HCT116 (cell line): ENCODE measurements at regions not wholly inside any gene's neighbourhood (a gene's known extent, or its start where the extent isn't known, plus 50 kb on each side); places are given as distances from the start of the nearest gene placed in this dataset.

Experiments
- ATAC-seq: fragments of 200-7000 bp; cut with Tn5 transposase; 2 replicates; pipeline ENCODE4 v1.9.1; 2020; ENCODE audit warnings: mild to moderate bottlenecking, moderate library complexity
- BruUV-seq: library from RNA; stranded (reverse); fragments of 400-500 nt; replicated peaks from 2 replicates; lab custom pipeline; 2021; lab: Mats Ljungman, UMichigan
- CTCF ChIA-PET: fragments of 300-600 bp; sonication (Branson Sonifier 250); formaldehyde crosslinking; loops from one replicate; lab custom pipeline; 2021; ENCODE audit warnings: antibody characterized with exemption; lab: Charles Lee
- POLR2A ChIA-PET: fragments of 300-600, 350-600 bp; sonication (Branson Sonifier 250); formaldehyde crosslinking; loops from one replicate; lab custom pipeline; 2021; ENCODE audit warnings: antibody characterized with exemption; lab: Charles Lee
- RAD21 ChIA-PET, 2 experiments: fragments of 300-600 bp; sonication (Branson Sonifier 250); formaldehyde crosslinking; loops; one replicate each; lab custom pipeline; 2023; ENCODE audit warnings: low total read pairs in 2 of 2; ENCODE audit not compliant: uncharacterized antibody in 2 of 2, unreplicated experiment in 2 of 2, low non-redundant PET in 1 of 2; lab: Charles Lee
- DNase-seq: peaks from one replicate; pipeline ENCODE4 v3.0.0-alpha.2; 2010; ENCODE audit warnings: low read depth, low spot score
- H2AFZ ChIP-seq: fragments of 200-600 bp; shearing (Covaris generic), sonication (generic); 2 replicates; pipeline ENCODE4 v1.6.1; 2017; ENCODE audit warnings: low read depth, mixed run types, mixed read lengths, antibody characterized with exemption, low read length; ENCODE audit not compliant: poor library complexity, severe bottlenecking
- H3K27ac ChIP-seq: 2 replicates; pipeline ENCODE4 v1.5.1; 2012; ENCODE audit warnings: low read depth, low read length
- H3K27me3 ChIP-seq: fragments of 200-600 bp; sonication (generic); 2 replicates; pipeline ENCODE4 v1.6.1; 2016; ENCODE audit warnings: mixed run types, low read length, mixed read lengths; ENCODE audit not compliant: insufficient read depth
- H3K36me3 ChIP-seq, 2 experiments: fragments of 200-500 bp in 1 of 2; fragments of 200-600 bp in 1 of 2; sonication (Bioruptor generic) in 1 of 2; sonication (generic) in 1 of 2; 2 replicates each; pipeline versions ENCODE4 v1.5.1 to v1.6.1; 2014 to 2016; ENCODE audit warnings: low read length in 2 of 2, inconsistent platforms in 1 of 2, mixed read lengths in 1 of 2, mixed run types in 1 of 2; ENCODE audit not compliant: insufficient read depth in 2 of 2, control insufficient read depth in 1 of 2
- H3K4me1 ChIP-seq, 2 experiments: fragments of 200-600 bp in 1 of 2; sonication (generic) in 1 of 2; 2 replicates each; pipeline versions ENCODE4 v1.5.1 to v1.6.1; 2012 to 2017; ENCODE audit warnings: low read length in 2 of 2, inconsistent platforms in 1 of 2, mild to moderate bottlenecking in 1 of 2, mixed read lengths in 1 of 2, mixed run types in 1 of 2, moderate library complexity in 1 of 2; ENCODE audit not compliant: insufficient read depth in 2 of 2, control insufficient read depth in 1 of 2
- H3K4me2 ChIP-seq: fragments of 200-600 bp; sonication (generic); 2 replicates; pipeline ENCODE4 v1.6.1; 2017; ENCODE audit warnings: mixed run types, low read length, mixed read lengths
- H3K4me3 ChIP-seq, 2 experiments: fragments of 200-600 bp in 1 of 2; sonication (generic) in 1 of 2; replicated peaks in 1 of 2; 2 replicates each; pipeline ENCODE4 v1.5.1; 2011 to 2016; ENCODE audit warnings: low read length in 2 of 2, control low read depth in 1 of 2, low read depth in 1 of 2, mild to moderate bottlenecking in 1 of 2, mixed read lengths in 1 of 2, mixed run types in 1 of 2
- H3K79me2 ChIP-seq: fragments of 200-600 bp; sonication (generic); 2 replicates; pipeline ENCODE4 v1.6.1; 2017; ENCODE audit warnings: mild to moderate bottlenecking, mixed run types, low read length, moderate library complexity, mixed read lengths; ENCODE audit not compliant: insufficient read depth
- H3K9ac ChIP-seq: fragments of 200-600 bp; sonication (generic); 2 replicates; pipeline ENCODE4 v1.6.1; 2016; ENCODE audit warnings: low read length, mixed read lengths
- H3K9me2 ChIP-seq: fragments of 200-600 bp; sonication (generic), shearing (Covaris generic); 2 replicates; pipeline ENCODE4 v1.6.1; 2017; ENCODE audit warnings: mixed run types, mild to moderate bottlenecking, moderate library complexity; ENCODE audit not compliant: insufficient read depth
- H3K9me3 ChIP-seq, 2 experiments: fragments of 200-500 bp in 1 of 2; fragments of 200-600 bp in 1 of 2; sonication (Bioruptor generic) in 1 of 2; sonication (generic) in 1 of 2; 2 replicates each; pipeline ENCODE4 v1.6.1; 2014 to 2017; ENCODE audit warnings: low read length in 2 of 2, mixed read lengths in 2 of 2, inconsistent platforms in 1 of 2, low read depth in 1 of 2, mild to moderate bottlenecking in 1 of 2, mixed run types in 1 of 2, moderate library complexity in 1 of 2; ENCODE audit not compliant: control insufficient read depth in 1 of 2, insufficient read depth in 1 of 2
- H4K20me1 ChIP-seq: fragments of 200-600 bp; sonication (generic), shearing (Covaris generic); 2 replicates; pipeline ENCODE4 v1.6.1; 2017; ENCODE audit warnings: mixed run types, mild to moderate bottlenecking, moderate library complexity; ENCODE audit not compliant: insufficient read depth
- ATF3 ChIP-seq: IDR thresholded peaks from 2 replicates; pipeline ENCODE4 v1.6.1; 2012
- CBX3 ChIP-seq: IDR thresholded peaks from 2 replicates; pipeline ENCODE4 v1.6.1; 2012; ENCODE audit warnings: low read depth
- CEBPB ChIP-seq: IDR thresholded peaks from 2 replicates; pipeline ENCODE4 v1.6.1; 2012; ENCODE audit warnings: low read depth
- CTCF ChIP-seq, 3 experiments: fragments of 200-600 bp in 1 of 3; sonication (generic) in 1 of 3; IDR thresholded peaks in 2 of 3; conservative IDR thresholded peaks in 1 of 3; 2 replicates each; pipeline ENCODE4 v1.5.1; 2012 to 2017; ENCODE audit warnings: low read depth in 2 of 3, low read length in 2 of 3, antibody characterized with exemption in 1 of 3, borderline replicate concordance in 1 of 3, control low read depth in 1 of 3, mild to moderate bottlenecking in 1 of 3, mixed read lengths in 1 of 3, mixed run types in 1 of 3, moderate library complexity in 1 of 3; ENCODE audit not compliant: insufficient read depth in 1 of 3
- EGR1 ChIP-seq: IDR thresholded peaks from 2 replicates; pipeline ENCODE4 v1.6.1; 2012; ENCODE audit warnings: low read depth
- ELF1 ChIP-seq: IDR thresholded peaks from 2 replicates; pipeline ENCODE4 v1.6.1; 2012; ENCODE audit warnings: low read depth, borderline replicate concordance
- EZH2phosphoT487 ChIP-seq: fragments of 200-600 bp; IDR thresholded peaks from 2 replicates; pipeline ENCODE4 v1.6.1; 2018; ENCODE audit warnings: antibody characterized with exemption, borderline replicate concordance
- FOSL1 ChIP-seq: IDR thresholded peaks from 2 replicates; pipeline ENCODE4 v1.6.1; 2012; ENCODE audit warnings: low read depth
- JUND ChIP-seq: IDR thresholded peaks from 2 replicates; pipeline ENCODE4 v1.6.1; 2012
- MAX ChIP-seq: IDR thresholded peaks from 2 replicates; pipeline ENCODE4 v1.6.1; 2012
- POLR2A ChIP-seq: IDR thresholded peaks from 2 replicates; pipeline ENCODE4 v1.7.0; 2011; ENCODE audit warnings: borderline replicate concordance; ENCODE audit not compliant: insufficient read depth, insufficient read length; ENCODE audit errors: extremely low read depth
- POLR2AphosphoS5 ChIP-seq: IDR thresholded peaks from 2 replicates; pipeline ENCODE4 v1.6.1; 2011; ENCODE audit warnings: mild to moderate bottlenecking, low read depth, low read length, moderate library complexity
- REST ChIP-seq: IDR thresholded peaks from 2 replicates; pipeline ENCODE4 v1.6.1; 2012; ENCODE audit warnings: low read depth
- SIN3A ChIP-seq: IDR thresholded peaks from 2 replicates; pipeline ENCODE4 v1.6.1; 2012; ENCODE audit warnings: low read depth
- SP1 ChIP-seq: IDR thresholded peaks from 2 replicates; pipeline ENCODE4 v1.6.1; 2012; ENCODE audit warnings: low read depth
- SRF ChIP-seq: IDR thresholded peaks from 2 replicates; pipeline ENCODE4 v1.6.1; 2012; ENCODE audit warnings: low read depth
- TCF7L2 ChIP-seq: IDR thresholded peaks from 2 replicates; pipeline ENCODE4 v1.7.0; 2011; ENCODE audit warnings: borderline replicate concordance, inconsistent platforms; ENCODE audit not compliant: insufficient read depth, insufficient read length; ENCODE audit errors: extremely low read depth
- ZBTB33 ChIP-seq: IDR thresholded peaks from 2 replicates; pipeline ENCODE4 v1.6.1; 2011; ENCODE audit warnings: mild to moderate bottlenecking, low read length, moderate library complexity; ENCODE audit not compliant: insufficient replicate concordance; ENCODE audit errors: extremely low read depth
- ZFX ChIP-seq: fragments of 450-650 bp; IDR thresholded peaks from 2 replicates; pipeline ENCODE4 v1.6.1; 2017
- intact Hi-C: fragments of 100-400 bp; cut with micrococcal nuclease; formaldehyde crosslinking; loops from 2 replicates; pipeline ENCODE4 v1.10.0; 2022

- ChIA-PET CTCF (no interaction called here), RAD21 (no interaction called here), POLR2A (no interaction called here)
- Histone ChIP-seq H3K9ac (no peak overlapping the region), H3K4me1 (no peaks in the 10 kb centered on the region), H3K36me3 (no peaks in the 10 kb centered on the region), H3K27me3 (no peaks in the 10 kb centered on the region), H3K4me3 (no peak overlapping the region), H2AFZ (no peak overlapping the region), H3K4me2 (no peak overlapping the region), H3K27ac (no peak overlapping the region), H3K9me2 (no peaks in the 10 kb centered on the region), H3K79me2 (no peaks in the 10 kb centered on the region), H3K9me3 (no peaks in the 10 kb centered on the region), H4K20me1 (no peaks in the 10 kb centered on the region)
- ATAC-seq (no peak), DNase-seq (no peak)
- intact Hi-C loops = no loop called here
- BruUV-seq = no TSS peak
- TF ChIP-seq ZBTB33 = no peak
- no peak for TF ChIP-seq ATF3
- TF ChIP-seq JUND = no peak
- TF ChIP-seq CTCF (IDR thresholded peaks at IDR 0.05 in 2 of 3, conservative IDR thresholded peaks at IDR 0.05 in 1 of 3; ENCODE audit: borderline replicate concordance in 1 of 3, insufficient read depth in 1 of 3, low read depth in 2 of 3, low read length in 2 of 3) = no peak
- no peak for TF ChIP-seq EZH2phosphoT487
- no peak for TF ChIP-seq POLR2A
- no peak for TF ChIP-seq SIN3A
- TF ChIP-seq CBX3 = no peak
- TF ChIP-seq MAX = no peak
- TF ChIP-seq SRF = no peak
- no peak for TF ChIP-seq SP1
- TF ChIP-seq EGR1 = no peak
- no peak for TF ChIP-seq TCF7L2
- TF ChIP-seq FOSL1 = no peak
- no peak for TF ChIP-seq REST
- no peak for TF ChIP-seq POLR2AphosphoS5
- no peak for TF ChIP-seq ZFX
- TF ChIP-seq ELF1 = no peak
- TF ChIP-seq CEBPB = no peak
Observed at GRCh38 chr6:4496284-4496683, 279.9 kb upstream of the CDYL start.
